GM23338 (cell line): ENCODE measurements at regions not wholly inside any gene's neighbourhood (a gene's known extent, or its start where the extent isn't known, plus 50 kb on each side); places are given as distances from the start of the nearest gene placed in this dataset.

Experiments used
- ATAC-seq: fragments of 200-7000 bp; cut with Tn5 transposase; 3 replicates; pipeline ENCODE4 v1.9.1; 2020
- DNase-seq: peaks from one replicate; pipeline ENCODE4 v3.0.0-alpha.2; 2015; ENCODE audit warnings: low spot score
- H2AFZ ChIP-seq: fragments of 200-600 bp; sonication (generic); 2 replicates; pipeline ENCODE4 v1.8.0; 2016; ENCODE audit warnings: antibody characterized with exemption, mild to moderate bottlenecking, moderate library complexity
- H3F3A ChIP-seq: fragments of 200-600 bp; sonication (generic); replicated peaks from 2 replicates; pipeline ENCODE4 v1.8.0; 2017; ENCODE audit warnings: antibody characterized with exemption, mixed run types, low read depth
- H3K27ac ChIP-seq: fragments of 200-600 bp; sonication (generic); 2 replicates; pipeline ENCODE4 v1.6.1; 2016; ENCODE audit warnings: low read depth
- H3K27me3 ChIP-seq: fragments of 200-600 bp; sonication (generic); 2 replicates; pipeline ENCODE4 v1.8.0; 2016; ENCODE audit warnings: mild to moderate bottlenecking, mixed run types, moderate library complexity; ENCODE audit not compliant: insufficient read depth
- H3K36me3 ChIP-seq: fragments of 200-600 bp; sonication (generic); 2 replicates; pipeline ENCODE4 v1.8.0; 2016; ENCODE audit warnings: mild to moderate bottlenecking; ENCODE audit not compliant: insufficient read depth
- H3K4me1 ChIP-seq: fragments of 200-600 bp; sonication (generic); 2 replicates; pipeline ENCODE4 v1.8.0; 2016; ENCODE audit warnings: mild to moderate bottlenecking, moderate library complexity; ENCODE audit not compliant: insufficient read depth
- H3K4me2 ChIP-seq: fragments of 200-600 bp; sonication (generic); 2 replicates; pipeline ENCODE4 v1.7.1; 2017; ENCODE audit warnings: mixed run types
- H3K4me3 ChIP-seq: fragments of 200-600 bp; sonication (generic); 2 replicates; pipeline ENCODE4 v1.6.1; 2016; ENCODE audit warnings: mixed run types
- H3K79me2 ChIP-seq: fragments of 200-600 bp; sonication (generic); replicated peaks from 2 replicates; pipeline ENCODE4 v1.8.0; 2017; ENCODE audit warnings: mild to moderate bottlenecking; ENCODE audit not compliant: insufficient read depth
- H3K9me2 ChIP-seq: fragments of 200-600 bp; sonication (generic); 2 replicates; pipeline ENCODE4 v1.8.0; 2017; ENCODE audit not compliant: insufficient read depth
- H4K20me1 ChIP-seq: fragments of 200-600 bp; sonication (generic); replicated peaks from 2 replicates; pipeline ENCODE4 v1.8.0; 2017; ENCODE audit warnings: mild to moderate bottlenecking; ENCODE audit not compliant: insufficient read depth
- H3K27ac Mint-ChIP-seq: 2 replicates; pipeline ENCODE4 v1.8.0; 2020; ENCODE audit warnings: inconsistent platforms, mild to moderate bottlenecking, moderate library complexity, mixed read lengths
- H3K27me3 Mint-ChIP-seq: 3 replicates; pipeline ENCODE4 v1.8.0; 2022; ENCODE audit warnings: low read depth, mild to moderate bottlenecking, moderate library complexity, mixed read lengths, inconsistent platforms; ENCODE audit not compliant: insufficient read depth, poor library complexity
- H3K36me3 Mint-ChIP-seq: 3 replicates; pipeline ENCODE4 v1.8.0; 2021; ENCODE audit warnings: low read depth, mild to moderate bottlenecking, inconsistent platforms, moderate library complexity, mixed read lengths
- H3K4me1 Mint-ChIP-seq: 3 replicates; pipeline ENCODE4 v1.8.0; 2020; ENCODE audit warnings: mild to moderate bottlenecking, inconsistent platforms, mixed read lengths
- H3K4me3 Mint-ChIP-seq: 3 replicates; pipeline ENCODE4 v1.8.0; 2021; ENCODE audit warnings: moderate library complexity, mild to moderate bottlenecking, inconsistent platforms, mixed read lengths
- H3K9me3 Mint-ChIP-seq: 3 replicates; pipeline ENCODE4 v1.8.0; 2020; ENCODE audit warnings: moderate library complexity, mild to moderate bottlenecking, inconsistent platforms, mixed read lengths
- CREB1 ChIP-seq: fragments of 250-450 bp; sonication (Bioruptor Pico); IDR thresholded peaks from 2 replicates; pipeline ENCODE4 v1.5.0; 2020; ENCODE audit warnings: low read depth, mild to moderate bottlenecking, moderate library complexity
- EZH2 ChIP-seq: fragments of 200-600 bp; sonication (generic); IDR thresholded peaks from one replicate; pipeline ENCODE4 v1.8.0; 2017; ENCODE audit warnings: antibody characterized with exemption, mild to moderate bottlenecking, low read depth; ENCODE audit not compliant: unreplicated experiment
- EZH2phosphoT487 ChIP-seq: fragments of 200-600 bp; sonication (generic); IDR thresholded peaks from one replicate; pipeline ENCODE4 v1.8.1; 2018; ENCODE audit warnings: antibody characterized with exemption; ENCODE audit not compliant: unreplicated experiment
- JUNB ChIP-seq: IDR thresholded peaks from one replicate; pipeline ENCODE4 v1.6.1; 2016; ENCODE audit warnings: antibody characterized with exemption; ENCODE audit not compliant: unreplicated experiment
- NANOG ChIP-seq: IDR thresholded peaks from 2 replicates; pipeline ENCODE4 v1.6.1; 2016; ENCODE audit warnings: antibody characterized with exemption, borderline replicate concordance
- POLR2AphosphoS5 ChIP-seq: IDR thresholded peaks from 2 replicates; pipeline ENCODE4 v1.6.1; 2016; ENCODE audit warnings: antibody characterized with exemption, low read depth
- STAT1 ChIP-seq: IDR thresholded peaks from one replicate; pipeline ENCODE4 v1.6.1; 2016; ENCODE audit warnings: antibody characterized with exemption; ENCODE audit not compliant: unreplicated experiment
- ZNF114 ChIP-seq: fragments of 250-450 bp; sonication (Bioruptor Pico); IDR thresholded peaks from 2 replicates; pipeline ENCODE4 v1.5.0; 2020; ENCODE audit warnings: mild to moderate bottlenecking, moderate library complexity
- ZNF331 ChIP-seq: fragments of 250-450 bp; sonication (Bioruptor Pico); IDR thresholded peaks from 2 replicates; pipeline ENCODE4 v1.5.0; 2020; ENCODE audit warnings: low read depth, mild to moderate bottlenecking, moderate library complexity
- TF ChIP-seq, protein P1 (sequence below): IDR thresholded peaks from 2 replicates; pipeline ENCODE4 v1.6.1; 2016; ENCODE audit warnings: antibody characterized with exemption
- TF ChIP-seq, protein P2 (sequence below), 2 experiments: fragments of 200-600 bp in 1 of 2; sonication (generic) in 1 of 2; conservative IDR thresholded peaks; 2 replicates each; pipeline versions ENCODE4 v1.5.1 to v1.6.1; 2016 to 2017; ENCODE audit warnings: antibody characterized with exemption in 2 of 2, low read depth in 2 of 2, mild to moderate bottlenecking in 2 of 2, moderate library complexity in 1 of 2
- TF ChIP-seq, protein P3 (sequence below): fragments of 250-450 bp; sonication (Bioruptor Pico); IDR thresholded peaks from 2 replicates; pipeline ENCODE4 v1.5.0; 2020; ENCODE audit warnings: mild to moderate bottlenecking, moderate library complexity
- TF ChIP-seq, protein P4 (sequence below): IDR thresholded peaks from one replicate; pipeline ENCODE4 v1.6.1; 2018; ENCODE audit warnings: antibody characterized with exemption; ENCODE audit not compliant: unreplicated experiment

DNA sequence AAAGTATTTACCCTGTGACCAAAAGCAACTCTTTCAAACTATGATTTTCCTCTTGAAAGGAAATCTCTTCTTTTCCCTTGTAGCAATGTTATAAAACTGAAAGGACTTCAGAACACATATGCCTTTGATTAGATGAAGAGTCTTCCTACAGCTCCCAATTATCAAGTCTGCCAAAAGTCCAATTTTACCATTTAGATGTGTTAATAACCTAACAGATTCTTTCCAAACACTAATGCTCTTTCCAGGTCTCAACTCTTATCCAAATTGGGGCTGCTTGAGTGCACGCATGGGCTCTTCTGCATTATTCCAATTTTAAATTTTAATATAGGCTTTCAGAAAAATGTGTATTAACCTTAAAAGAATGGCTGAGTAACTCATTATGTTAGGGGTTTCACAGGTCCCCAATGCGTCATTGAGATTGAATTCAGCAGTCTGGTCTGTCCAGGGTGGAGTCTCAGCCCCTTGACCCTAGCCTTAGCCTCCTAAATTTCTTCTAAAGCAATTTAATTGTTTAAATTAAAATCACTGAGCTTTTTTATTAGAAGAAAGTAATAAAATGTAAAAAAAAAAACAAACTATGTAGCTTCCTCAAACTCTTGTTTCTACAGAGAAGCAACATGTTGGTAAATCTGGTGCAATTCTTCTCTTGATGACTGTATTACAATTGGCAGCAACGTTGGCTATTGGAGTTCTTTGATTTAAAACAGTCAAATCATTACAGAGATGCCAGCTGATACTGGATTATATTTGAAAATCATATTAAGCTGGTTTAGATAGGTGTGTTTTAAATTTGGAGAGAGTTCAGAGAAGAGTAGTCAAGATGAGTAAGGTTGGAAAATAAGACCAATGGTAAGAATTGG lies 170.4 kb downstream of the DKK1 start:
- DNase-seq = no peak
- Histone ChIP-seq H4K20me1 (no peaks in the 10 kb centered on the region), H3K27ac (no peak overlapping the region), H3K4me3 (no peak overlapping the region), H3K4me1 (no peaks in the 10 kb centered on the region), H2AFZ (no peak overlapping the region), H3K36me3 (no peaks in the 10 kb centered on the region), H3K9me2 (no peaks in the 10 kb centered on the region), H3K27me3 (no peaks in the 10 kb centered on the region), H3K79me2 (no peaks in the 10 kb centered on the region), H3F3A (no peaks in the 10 kb centered on the region), H3K4me2 (no peak overlapping the region)
- no peaks in the 10 kb centered on the region for H3K27me3 Mint-ChIP-seq
- no peak overlapping the region for H3K27ac Mint-ChIP-seq
- no peak overlapping the region for H3K4me3 Mint-ChIP-seq
- no peak for ATAC-seq
- H3K4me1 Mint-ChIP-seq = no peaks in the 10 kb centered on the region
- no peaks in the 10 kb centered on the region for H3K36me3 Mint-ChIP-seq
- H3K9me3 Mint-ChIP-seq = no peaks in the 10 kb centered on the region
- no peak for TF ChIP-seq ZNF331 (CRISPR knock-in tag)
- TF ChIP-seq POLR2AphosphoS5 = no peak
- TF ChIP-seq CREB1 (CRISPR knock-in tag) = no peak
- TF ChIP-seq STAT1 = no peak
- TF ChIP-seq ZNF114 = no peak
- TF ChIP-seq, protein P1, sequence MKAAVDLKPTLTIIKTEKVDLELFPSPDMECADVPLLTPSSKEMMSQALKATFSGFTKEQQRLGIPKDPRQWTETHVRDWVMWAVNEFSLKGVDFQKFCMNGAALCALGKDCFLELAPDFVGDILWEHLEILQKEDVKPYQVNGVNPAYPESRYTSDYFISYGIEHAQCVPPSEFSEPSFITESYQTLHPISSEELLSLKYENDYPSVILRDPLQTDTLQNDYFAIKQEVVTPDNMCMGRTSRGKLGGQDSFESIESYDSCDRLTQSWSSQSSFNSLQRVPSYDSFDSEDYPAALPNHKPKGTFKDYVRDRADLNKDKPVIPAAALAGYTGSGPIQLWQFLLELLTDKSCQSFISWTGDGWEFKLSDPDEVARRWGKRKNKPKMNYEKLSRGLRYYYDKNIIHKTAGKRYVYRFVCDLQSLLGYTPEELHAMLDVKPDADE = no peak
- TF ChIP-seq, protein P2, sequence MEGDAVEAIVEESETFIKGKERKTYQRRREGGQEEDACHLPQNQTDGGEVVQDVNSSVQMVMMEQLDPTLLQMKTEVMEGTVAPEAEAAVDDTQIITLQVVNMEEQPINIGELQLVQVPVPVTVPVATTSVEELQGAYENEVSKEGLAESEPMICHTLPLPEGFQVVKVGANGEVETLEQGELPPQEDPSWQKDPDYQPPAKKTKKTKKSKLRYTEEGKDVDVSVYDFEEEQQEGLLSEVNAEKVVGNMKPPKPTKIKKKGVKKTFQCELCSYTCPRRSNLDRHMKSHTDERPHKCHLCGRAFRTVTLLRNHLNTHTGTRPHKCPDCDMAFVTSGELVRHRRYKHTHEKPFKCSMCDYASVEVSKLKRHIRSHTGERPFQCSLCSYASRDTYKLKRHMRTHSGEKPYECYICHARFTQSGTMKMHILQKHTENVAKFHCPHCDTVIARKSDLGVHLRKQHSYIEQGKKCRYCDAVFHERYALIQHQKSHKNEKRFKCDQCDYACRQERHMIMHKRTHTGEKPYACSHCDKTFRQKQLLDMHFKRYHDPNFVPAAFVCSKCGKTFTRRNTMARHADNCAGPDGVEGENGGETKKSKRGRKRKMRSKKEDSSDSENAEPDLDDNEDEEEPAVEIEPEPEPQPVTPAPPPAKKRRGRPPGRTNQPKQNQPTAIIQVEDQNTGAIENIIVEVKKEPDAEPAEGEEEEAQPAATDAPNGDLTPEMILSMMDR (conservative IDR thresholded peaks at IDR 0.05; ENCODE audit: low read depth in 2 of 2) = no peak
- TF ChIP-seq EZH2 = no peak
- TF ChIP-seq, protein P3, sequence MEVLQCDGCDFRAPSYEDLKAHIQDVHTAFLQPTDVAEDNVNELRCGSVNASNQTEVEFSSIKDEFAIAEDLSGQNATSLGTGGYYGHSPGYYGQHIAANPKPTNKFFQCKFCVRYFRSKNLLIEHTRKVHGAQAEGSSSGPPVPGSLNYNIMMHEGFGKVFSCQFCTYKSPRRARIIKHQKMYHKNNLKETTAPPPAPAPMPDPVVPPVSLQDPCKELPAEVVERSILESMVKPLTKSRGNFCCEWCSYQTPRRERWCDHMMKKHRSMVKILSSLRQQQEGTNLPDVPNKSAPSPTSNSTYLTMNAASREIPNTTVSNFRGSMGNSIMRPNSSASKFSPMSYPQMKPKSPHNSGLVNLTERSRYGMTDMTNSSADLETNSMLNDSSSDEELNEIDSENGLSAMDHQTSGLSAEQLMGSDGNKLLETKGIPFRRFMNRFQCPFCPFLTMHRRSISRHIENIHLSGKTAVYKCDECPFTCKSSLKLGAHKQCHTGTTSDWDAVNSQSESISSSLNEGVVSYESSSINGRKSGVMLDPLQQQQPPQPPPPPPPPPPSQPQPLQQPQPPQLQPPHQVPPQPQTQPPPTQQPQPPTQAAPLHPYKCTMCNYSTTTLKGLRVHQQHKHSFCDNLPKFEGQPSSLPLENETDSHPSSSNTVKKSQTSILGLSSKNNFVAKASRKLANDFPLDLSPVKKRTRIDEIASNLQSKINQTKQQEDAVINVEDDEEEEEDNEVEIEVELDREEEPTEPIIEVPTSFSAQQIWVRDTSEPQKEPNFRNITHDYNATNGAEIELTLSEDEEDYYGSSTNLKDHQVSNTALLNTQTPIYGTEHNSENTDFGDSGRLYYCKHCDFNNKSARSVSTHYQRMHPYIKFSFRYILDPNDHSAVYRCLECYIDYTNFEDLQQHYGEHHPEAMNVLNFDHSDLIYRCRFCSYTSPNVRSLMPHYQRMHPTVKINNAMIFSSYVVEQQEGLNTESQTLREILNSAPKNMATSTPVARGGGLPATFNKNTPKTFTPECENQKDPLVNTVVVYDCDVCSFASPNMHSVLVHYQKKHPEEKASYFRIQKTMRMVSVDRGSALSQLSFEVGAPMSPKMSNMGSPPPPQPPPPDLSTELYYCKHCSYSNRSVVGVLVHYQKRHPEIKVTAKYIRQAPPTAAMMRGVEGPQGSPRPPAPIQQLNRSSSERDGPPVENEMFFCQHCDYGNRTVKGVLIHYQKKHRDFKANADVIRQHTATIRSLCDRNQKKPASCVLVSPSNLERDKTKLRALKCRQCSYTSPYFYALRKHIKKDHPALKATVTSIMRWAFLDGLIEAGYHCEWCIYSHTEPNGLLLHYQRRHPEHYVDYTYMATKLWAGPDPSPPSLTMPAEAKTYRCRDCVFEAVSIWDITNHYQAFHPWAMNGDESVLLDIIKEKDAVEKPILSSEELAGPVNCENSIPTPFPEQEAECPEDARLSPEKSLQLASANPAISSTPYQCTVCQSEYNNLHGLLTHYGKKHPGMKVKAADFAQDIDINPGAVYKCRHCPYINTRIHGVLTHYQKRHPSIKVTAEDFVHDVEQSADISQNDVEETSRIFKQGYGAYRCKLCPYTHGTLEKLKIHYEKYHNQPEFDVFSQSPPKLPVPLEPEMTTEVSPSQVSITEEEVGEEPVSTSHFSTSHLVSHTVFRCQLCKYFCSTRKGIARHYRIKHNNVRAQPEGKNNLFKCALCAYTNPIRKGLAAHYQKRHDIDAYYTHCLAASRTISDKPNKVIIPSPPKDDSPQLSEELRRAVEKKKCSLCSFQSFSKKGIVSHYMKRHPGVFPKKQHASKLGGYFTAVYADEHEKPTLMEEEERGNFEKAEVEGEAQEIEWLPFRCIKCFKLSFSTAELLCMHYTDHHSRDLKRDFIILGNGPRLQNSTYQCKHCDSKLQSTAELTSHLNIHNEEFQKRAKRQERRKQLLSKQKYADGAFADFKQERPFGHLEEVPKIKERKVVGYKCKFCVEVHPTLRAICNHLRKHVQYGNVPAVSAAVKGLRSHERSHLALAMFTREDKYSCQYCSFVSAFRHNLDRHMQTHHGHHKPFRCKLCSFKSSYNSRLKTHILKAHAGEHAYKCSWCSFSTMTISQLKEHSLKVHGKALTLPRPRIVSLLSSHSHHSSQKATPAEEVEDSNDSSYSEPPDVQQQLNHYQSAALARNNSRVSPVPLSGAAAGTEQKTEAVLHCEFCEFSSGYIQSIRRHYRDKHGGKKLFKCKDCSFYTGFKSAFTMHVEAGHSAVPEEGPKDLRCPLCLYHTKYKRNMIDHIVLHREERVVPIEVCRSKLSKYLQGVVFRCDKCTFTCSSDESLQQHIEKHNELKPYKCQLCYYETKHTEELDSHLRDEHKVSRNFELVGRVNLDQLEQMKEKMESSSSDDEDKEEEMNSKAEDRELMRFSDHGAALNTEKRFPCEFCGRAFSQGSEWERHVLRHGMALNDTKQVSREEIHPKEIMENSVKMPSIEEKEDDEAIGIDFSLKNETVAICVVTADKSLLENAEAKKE (CRISPR knock-in tag) = no peak
- TF ChIP-seq, protein P4, sequence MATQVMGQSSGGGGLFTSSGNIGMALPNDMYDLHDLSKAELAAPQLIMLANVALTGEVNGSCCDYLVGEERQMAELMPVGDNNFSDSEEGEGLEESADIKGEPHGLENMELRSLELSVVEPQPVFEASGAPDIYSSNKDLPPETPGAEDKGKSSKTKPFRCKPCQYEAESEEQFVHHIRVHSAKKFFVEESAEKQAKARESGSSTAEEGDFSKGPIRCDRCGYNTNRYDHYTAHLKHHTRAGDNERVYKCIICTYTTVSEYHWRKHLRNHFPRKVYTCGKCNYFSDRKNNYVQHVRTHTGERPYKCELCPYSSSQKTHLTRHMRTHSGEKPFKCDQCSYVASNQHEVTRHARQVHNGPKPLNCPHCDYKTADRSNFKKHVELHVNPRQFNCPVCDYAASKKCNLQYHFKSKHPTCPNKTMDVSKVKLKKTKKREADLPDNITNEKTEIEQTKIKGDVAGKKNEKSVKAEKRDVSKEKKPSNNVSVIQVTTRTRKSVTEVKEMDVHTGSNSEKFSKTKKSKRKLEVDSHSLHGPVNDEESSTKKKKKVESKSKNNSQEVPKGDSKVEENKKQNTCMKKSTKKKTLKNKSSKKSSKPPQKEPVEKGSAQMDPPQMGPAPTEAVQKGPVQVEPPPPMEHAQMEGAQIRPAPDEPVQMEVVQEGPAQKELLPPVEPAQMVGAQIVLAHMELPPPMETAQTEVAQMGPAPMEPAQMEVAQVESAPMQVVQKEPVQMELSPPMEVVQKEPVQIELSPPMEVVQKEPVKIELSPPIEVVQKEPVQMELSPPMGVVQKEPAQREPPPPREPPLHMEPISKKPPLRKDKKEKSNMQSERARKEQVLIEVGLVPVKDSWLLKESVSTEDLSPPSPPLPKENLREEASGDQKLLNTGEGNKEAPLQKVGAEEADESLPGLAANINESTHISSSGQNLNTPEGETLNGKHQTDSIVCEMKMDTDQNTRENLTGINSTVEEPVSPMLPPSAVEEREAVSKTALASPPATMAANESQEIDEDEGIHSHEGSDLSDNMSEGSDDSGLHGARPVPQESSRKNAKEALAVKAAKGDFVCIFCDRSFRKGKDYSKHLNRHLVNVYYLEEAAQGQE = no peak
- no peak for TF ChIP-seq EZH2phosphoT487
- TF ChIP-seq JUNB = no peak
- no peak for TF ChIP-seq NANOG
